K562 (cell line): ENCODE measurements at regions not wholly inside any gene's neighbourhood (a gene's known extent, or its start where the extent isn't known, plus 50 kb on each side); places are given as distances from the start of the nearest gene placed in this dataset.

Source experiments
- EZH2 ChIP-seq: IDR thresholded peaks from 2 replicates; pipeline ENCODE4 v1.6.1; 2012; ENCODE audit warnings: low read depth, mild to moderate bottlenecking, inconsistent platforms, low read length, borderline replicate concordance
- IFI16 ChIP-seq: fragments of 250-450 bp; sonication (Bioruptor Pico); IDR thresholded peaks from 2 replicates; pipeline ENCODE4 v2.1.2; 2022; ENCODE audit warnings: mild to moderate bottlenecking, inconsistent platforms
- MAFF ChIP-seq: IDR thresholded peaks from 2 replicates; pipeline ENCODE4 v1.6.1; 2012; ENCODE audit warnings: low read length, improper control_type of control experiment
- POLR2AphosphoS5 ChIP-seq: IDR thresholded peaks from 2 replicates; pipeline ENCODE4 v1.6.1; 2011; ENCODE audit warnings: mild to moderate bottlenecking, low read depth, low read length, moderate library complexity; ENCODE audit not compliant: control insufficient read depth, insufficient read depth
- SETDB1 ChIP-seq: IDR thresholded peaks from one replicate; pipeline ENCODE4 v1.6.1; 2012; ENCODE audit warnings: low read length, control low read depth, inconsistent platforms
- TF ChIP-seq, protein P1 (sequence below), 3 experiments: IDR thresholded peaks in 2 of 3; conservative IDR thresholded peaks in 1 of 3; 2 replicates each; pipeline ENCODE4 v1.5.1; 2011 to 2012; ENCODE audit warnings: low read length in 3 of 3, mild to moderate bottlenecking in 3 of 3, control low read depth in 2 of 3, improper control_type of control experiment in 1 of 3, inconsistent platforms in 1 of 3, low read depth in 1 of 3, mixed read lengths in 1 of 3, moderate library complexity in 1 of 3; ENCODE audit not compliant: insufficient read depth in 2 of 3

DNA sequence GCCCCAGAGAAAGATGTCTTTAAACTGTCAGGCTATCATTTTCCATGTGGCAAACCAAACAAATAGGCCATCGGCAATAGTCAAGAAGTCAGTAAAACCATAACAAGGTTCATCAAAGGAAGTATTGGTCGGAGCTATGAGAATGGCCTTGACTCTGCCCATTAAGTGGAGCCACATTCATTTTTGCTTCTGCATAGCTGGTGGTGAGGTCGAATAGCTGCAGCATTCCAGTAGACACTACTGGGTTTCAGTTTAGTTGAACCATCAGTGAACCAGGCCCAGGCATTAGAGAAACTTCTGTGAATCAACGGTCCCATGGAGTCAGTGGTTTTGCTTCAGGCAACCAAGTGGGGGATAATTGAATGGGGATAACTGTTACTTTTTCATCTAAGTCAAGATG is 92.0 kb upstream of the MED14 start:
- TF ChIP-seq SETDB1: no peak
- no peak for TF ChIP-seq POLR2AphosphoS5
- TF ChIP-seq EZH2: no peak
- no peak for TF ChIP-seq MAFF
- no peak for TF ChIP-seq IFI16 (CRISPR knock-in tag)
- TF ChIP-seq, protein P1, sequence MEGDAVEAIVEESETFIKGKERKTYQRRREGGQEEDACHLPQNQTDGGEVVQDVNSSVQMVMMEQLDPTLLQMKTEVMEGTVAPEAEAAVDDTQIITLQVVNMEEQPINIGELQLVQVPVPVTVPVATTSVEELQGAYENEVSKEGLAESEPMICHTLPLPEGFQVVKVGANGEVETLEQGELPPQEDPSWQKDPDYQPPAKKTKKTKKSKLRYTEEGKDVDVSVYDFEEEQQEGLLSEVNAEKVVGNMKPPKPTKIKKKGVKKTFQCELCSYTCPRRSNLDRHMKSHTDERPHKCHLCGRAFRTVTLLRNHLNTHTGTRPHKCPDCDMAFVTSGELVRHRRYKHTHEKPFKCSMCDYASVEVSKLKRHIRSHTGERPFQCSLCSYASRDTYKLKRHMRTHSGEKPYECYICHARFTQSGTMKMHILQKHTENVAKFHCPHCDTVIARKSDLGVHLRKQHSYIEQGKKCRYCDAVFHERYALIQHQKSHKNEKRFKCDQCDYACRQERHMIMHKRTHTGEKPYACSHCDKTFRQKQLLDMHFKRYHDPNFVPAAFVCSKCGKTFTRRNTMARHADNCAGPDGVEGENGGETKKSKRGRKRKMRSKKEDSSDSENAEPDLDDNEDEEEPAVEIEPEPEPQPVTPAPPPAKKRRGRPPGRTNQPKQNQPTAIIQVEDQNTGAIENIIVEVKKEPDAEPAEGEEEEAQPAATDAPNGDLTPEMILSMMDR (IDR thresholded peaks at IDR 0.05 in 2 of 3, conservative IDR thresholded peaks at IDR 0.05 in 1 of 3; ENCODE audit: insufficient read depth in 2 of 3, low read depth in 1 of 3, low read length in 3 of 3): no peak
